Keratinocyte (primary cell): ENCODE measurements at regions not wholly inside any gene's neighbourhood (a gene's known extent, or its start where the extent isn't known, plus 50 kb on each side); places are given as distances from the start of the nearest gene placed in this dataset.

Source experiments
- DNase-seq: peaks from one replicate; pipeline ENCODE4 v3.0.0-alpha.2; 2011; ENCODE audit warnings: low read depth, missing footprints, low spot score
- FAIRE-seq: peaks from 2 replicates; lab custom pipeline; 2011; peaks lifted over from hg19 to GRCh38; lab: Jason Lieb, UNC
- H2AFZ ChIP-seq: 2 replicates; pipeline ENCODE4 v1.6.0; 2012; ENCODE audit warnings: low read length, control low read depth, inconsistent platforms; ENCODE audit not compliant: control insufficient read depth
- H3K27ac ChIP-seq: 2 replicates; pipeline ENCODE4 v1.5.1; 2011; ENCODE audit warnings: low read length; ENCODE audit not compliant: control insufficient read depth, insufficient read depth
- H3K27me3 ChIP-seq: 3 replicates; pipeline ENCODE4 v1.6.0; 2011; ENCODE audit warnings: low read length; ENCODE audit not compliant: control insufficient read depth, insufficient read depth; ENCODE audit errors: extremely low read depth
- H3K36me3 ChIP-seq, 2 experiments: 2 replicates in 1 of 2; 3 replicates in 1 of 2; pipeline ENCODE4 v1.5.1; 2011; ENCODE audit warnings: low read length in 2 of 2, mild to moderate bottlenecking in 1 of 2; ENCODE audit not compliant: control insufficient read depth in 2 of 2, insufficient read depth in 2 of 2; ENCODE audit errors: extremely low read depth in 1 of 2
- H3K4me1 ChIP-seq: 3 replicates; pipeline ENCODE4 v1.5.1; 2011; ENCODE audit warnings: low read length; ENCODE audit not compliant: control insufficient read depth, insufficient read depth; ENCODE audit errors: extremely low read depth
- H3K4me2 ChIP-seq: 3 replicates; pipeline ENCODE4 v1.6.0; 2011; ENCODE audit warnings: low read depth, low read length; ENCODE audit not compliant: control insufficient read depth, insufficient read depth; ENCODE audit errors: extremely low read depth
- H3K4me3 ChIP-seq, 3 experiments: fragments of 200-600 bp in 1 of 3; sonication (generic) in 1 of 3; 2 replicates in 2 of 3; 3 replicates in 1 of 3; pipeline ENCODE4 v1.5.1; 2011 to 2016; ENCODE audit warnings: low read length in 3 of 3, mild to moderate bottlenecking in 3 of 3, control low read depth in 2 of 3, inconsistent platforms in 1 of 3, low read depth in 1 of 3, mixed read lengths in 1 of 3, mixed run types in 1 of 3, moderate library complexity in 1 of 3; ENCODE audit not compliant: control insufficient read depth in 2 of 3, insufficient read depth in 2 of 3; ENCODE audit errors: extremely low read depth in 1 of 3
- H3K79me2 ChIP-seq: 2 replicates; pipeline ENCODE4 v1.6.0; 2012; ENCODE audit warnings: low read length; ENCODE audit not compliant: control insufficient read depth, insufficient read depth
- H3K9ac ChIP-seq: 3 replicates; pipeline ENCODE4 v1.6.0; 2011; ENCODE audit warnings: low read length; ENCODE audit not compliant: control insufficient read depth, insufficient read depth; ENCODE audit errors: extremely low read depth
- H3K9me1 ChIP-seq: 3 replicates; pipeline ENCODE4 v1.6.0; 2011; ENCODE audit warnings: low read length; ENCODE audit not compliant: control insufficient read depth, insufficient read depth; ENCODE audit errors: extremely low read depth
- H3K9me3 ChIP-seq: 2 replicates; pipeline ENCODE4 v1.5.1; 2012; ENCODE audit warnings: low read depth, low read length; ENCODE audit not compliant: control insufficient read depth
- H4K20me1 ChIP-seq: 3 replicates; pipeline ENCODE4 v1.6.0; 2011; ENCODE audit warnings: low read length; ENCODE audit not compliant: control insufficient read depth, insufficient read depth; ENCODE audit errors: extremely low read depth
- CTCF ChIP-seq, 3 experiments: IDR thresholded peaks in 1 of 3; conservative IDR thresholded peaks in 1 of 3; optimal IDR thresholded peaks in 1 of 3; 2 replicates in 2 of 3; 3 replicates in 1 of 3; pipeline versions ENCODE3 to v1.5.1; 2011; ENCODE audit warnings: low read length in 3 of 3, mild to moderate bottlenecking in 3 of 3, moderate library complexity in 2 of 3, control low read depth in 1 of 3, inconsistent platforms in 1 of 3; ENCODE audit not compliant: insufficient read depth in 2 of 3; ENCODE audit errors: extremely low read depth in 1 of 3
- EZH2 ChIP-seq: IDR thresholded peaks from one replicate; pipeline ENCODE4 v1.6.1; 2012; ENCODE audit warnings: inconsistent platforms, mild to moderate bottlenecking, low read length, moderate library complexity
- dilution Hi-C: fragments of 300-500 bp; cut with MboI; formaldehyde crosslinking; loops from one replicate; pipeline ENCODE4 v1.7.0; 2020; ENCODE audit warnings: low sequenced_read_pairs; ENCODE audit not compliant: extremely low pct_ligation_motif_present

- dilution Hi-C loops: no loop called here
- FAIRE-seq: no peak
These were observed 88.9 kb downstream of the CCDC185 start for GRCh38 chr1:223482132-223482531.

DNA sequence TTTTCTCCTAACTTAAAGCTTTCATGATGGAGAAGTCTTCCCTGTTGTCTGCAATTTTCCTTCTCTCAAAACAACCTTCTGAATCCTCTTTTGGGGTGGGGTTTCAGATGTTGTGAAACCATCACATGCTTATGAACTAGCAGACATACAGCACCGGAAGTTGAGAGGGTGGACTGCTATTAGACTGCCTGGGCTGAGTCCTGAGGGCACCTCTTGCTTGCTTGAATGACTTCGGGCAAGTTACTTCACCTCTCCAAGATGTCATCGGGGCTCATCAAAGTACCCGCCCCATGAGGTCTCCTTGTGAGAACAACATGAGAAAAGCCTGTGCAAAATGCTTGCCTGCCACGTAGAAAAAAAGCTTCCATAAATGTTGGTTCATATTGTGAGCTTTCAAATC, 89.6 kb downstream of the CCDC185 start:
- H3K4me1 ChIP-seq: no peaks in the 10 kb centered on the region
- no peaks in the 10 kb centered on the region for H4K20me1 ChIP-seq
- no peaks in the 10 kb centered on the region for H3K9me3 ChIP-seq
- peaks cover 25% of the 10 kb centered on the region for H3K27me3 ChIP-seq
- no peaks in the 10 kb centered on the region for H3K9me1 ChIP-seq
- FAIRE-seq: peak; percentile 36
- no peak overlapping the region for H3K4me3 ChIP-seq
- no peaks in the 10 kb centered on the region for H3K79me2 ChIP-seq
- DNase-seq: no peak
- no peaks in the 10 kb centered on the region for H3K36me3 ChIP-seq
- dilution Hi-C loops: no loop called here
- TF ChIP-seq EZH2: no peak
- no peak for TF ChIP-seq CTCF (optimal IDR thresholded peaks at IDR 0.05 in 1 of 3, IDR thresholded peaks at IDR 0.05 in 1 of 3, conservative IDR thresholded peaks at IDR 0.05 in 1 of 3; ENCODE audit: extremely low read depth in 1 of 3, insufficient read depth in 2 of 3, low read length in 3 of 3)
- H3K9ac ChIP-seq: no peak overlapping the region
- H2AFZ ChIP-seq: no peak overlapping the region
- no peak overlapping the region for H3K27ac ChIP-seq
- H3K4me2 ChIP-seq: no peak overlapping the region

More at GRCh38 chr1:223482132-223482531, 88.9 kb downstream of the CCDC185 start:
- no peak for TF ChIP-seq EZH2
- TF ChIP-seq CTCF (optimal IDR thresholded peaks at IDR 0.05 in 1 of 3, IDR thresholded peaks at IDR 0.05 in 1 of 3, conservative IDR thresholded peaks at IDR 0.05 in 1 of 3; ENCODE audit: extremely low read depth in 1 of 3, insufficient read depth in 2 of 3, low read length in 3 of 3): no peak
- no peak overlapping the region for H3K27ac ChIP-seq
- no peak overlapping the region for H3K9ac ChIP-seq
- H3K4me3 ChIP-seq: no peak overlapping the region
- no peaks in the 10 kb centered on the region for H3K9me1 ChIP-seq
- no peaks in the 10 kb centered on the region for H3K36me3 ChIP-seq
- H3K79me2 ChIP-seq: no peaks in the 10 kb centered on the region
- no peak overlapping the region for H2AFZ ChIP-seq
- peaks cover under 1% of the 10 kb centered on the region for H3K4me1 ChIP-seq
- no peaks in the 10 kb centered on the region for H3K9me3 ChIP-seq
- H3K4me2 ChIP-seq: no peak overlapping the region
- no peak for DNase-seq
- H3K27me3 ChIP-seq: peaks cover 25% of the 10 kb centered on the region
- H4K20me1 ChIP-seq: no peaks in the 10 kb centered on the region
